Body of pancreas (tissue), 4 donors: ENCODE measurements at regions not wholly inside any gene's neighbourhood (a gene's known extent, or its start where the extent isn't known, plus 50 kb on each side); places are given as distances from the start of the nearest gene placed in this dataset.

Experiments used
- CTCF ChIP-seq, 7 experiments: fragments of 450-650 bp in 4 of 7; fragments of 200-600 bp in 3 of 7; sonication (generic) in 3 of 7; IDR thresholded peaks; one replicate each; pipeline ENCODE4 v1.5.1; 2016 to 2019; ENCODE audit warnings: antibody characterized with exemption in 7 of 7
- POLR2A ChIP-seq, 3 donors: fragments of 450-650 bp; IDR thresholded peaks; one replicate each; pipeline ENCODE4 v1.6.1; 2016; ENCODE audit warnings: antibody characterized with exemption in 3 of 3, mild to moderate bottlenecking in 2 of 3

DNA sequence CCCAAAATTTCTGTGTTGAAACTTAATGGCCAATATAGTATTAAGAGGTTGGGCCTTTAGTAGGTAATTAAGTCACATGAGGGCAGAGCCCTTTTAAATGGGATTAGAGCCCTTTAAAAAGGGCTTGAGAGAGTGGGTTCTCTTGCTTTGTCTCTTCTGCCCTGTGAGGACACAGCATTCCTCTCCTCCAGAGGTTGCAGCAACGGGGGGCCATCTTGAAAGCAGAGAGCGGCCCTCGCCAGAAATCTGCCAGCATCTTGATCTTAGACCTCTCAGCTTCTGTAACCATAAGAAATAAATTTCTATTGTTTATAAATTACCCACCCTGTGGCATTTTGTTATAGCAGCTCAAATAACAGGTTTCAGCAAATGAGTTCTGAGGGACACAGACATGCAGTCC is 305.0 kb upstream of the LRP1B start:
- TF ChIP-seq POLR2A (IDR thresholded peaks at IDR 0.05), result no peak
- TF ChIP-seq CTCF (IDR thresholded peaks at IDR 0.05), result no peak
